ENCODE measurements at regions not wholly inside any gene's neighbourhood (a gene's known extent, or its start where the extent isn't known, plus 50 kb on each side); places are given as distances from the start of the nearest gene placed in this dataset.
"Not testable (repeated sequence)": the region's sequence is repeated elsewhere in the genome, so short reads cannot be mapped to it uniquely, and the experiment has no call there.

GRCh38 chr21:29430576-29430975 is 131.9 kb downstream of the BACH1 start:
- H3K4me3 ChIP-seq (ENCODE audit: low read length): no peak overlapping the region
- TF ChIP-seq, protein P1, sequence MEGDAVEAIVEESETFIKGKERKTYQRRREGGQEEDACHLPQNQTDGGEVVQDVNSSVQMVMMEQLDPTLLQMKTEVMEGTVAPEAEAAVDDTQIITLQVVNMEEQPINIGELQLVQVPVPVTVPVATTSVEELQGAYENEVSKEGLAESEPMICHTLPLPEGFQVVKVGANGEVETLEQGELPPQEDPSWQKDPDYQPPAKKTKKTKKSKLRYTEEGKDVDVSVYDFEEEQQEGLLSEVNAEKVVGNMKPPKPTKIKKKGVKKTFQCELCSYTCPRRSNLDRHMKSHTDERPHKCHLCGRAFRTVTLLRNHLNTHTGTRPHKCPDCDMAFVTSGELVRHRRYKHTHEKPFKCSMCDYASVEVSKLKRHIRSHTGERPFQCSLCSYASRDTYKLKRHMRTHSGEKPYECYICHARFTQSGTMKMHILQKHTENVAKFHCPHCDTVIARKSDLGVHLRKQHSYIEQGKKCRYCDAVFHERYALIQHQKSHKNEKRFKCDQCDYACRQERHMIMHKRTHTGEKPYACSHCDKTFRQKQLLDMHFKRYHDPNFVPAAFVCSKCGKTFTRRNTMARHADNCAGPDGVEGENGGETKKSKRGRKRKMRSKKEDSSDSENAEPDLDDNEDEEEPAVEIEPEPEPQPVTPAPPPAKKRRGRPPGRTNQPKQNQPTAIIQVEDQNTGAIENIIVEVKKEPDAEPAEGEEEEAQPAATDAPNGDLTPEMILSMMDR (conservative IDR thresholded peaks at IDR 0.05; ENCODE audit: low read depth, low read length): no peak
- no peak for DNase-seq (ENCODE audit: low read depth)

- no peak for DNase-seq (ENCODE audit: low read depth)
- TF ChIP-seq, protein P1 (conservative IDR thresholded peaks at IDR 0.05; ENCODE audit: low read depth, low read length): no peak
- no peak overlapping the region for H3K4me3 ChIP-seq (ENCODE audit: low read length)
Observed at GRCh38 chr21:29431178-29431577, 132.5 kb downstream of the BACH1 start.

GRCh38 chr21:29431680-29432079 is 133.0 kb downstream of the BACH1 start:
- TF ChIP-seq, protein P1 (conservative IDR thresholded peaks at IDR 0.05; ENCODE audit: low read depth, low read length): no peak
- no peak for DNase-seq (ENCODE audit: low read depth)
- no peak overlapping the region for H3K4me3 ChIP-seq (ENCODE audit: low read length)

GRCh38 chr21:29433366-29434059 is 134.8 kb downstream of the BACH1 start:
- TF ChIP-seq, protein P1 (conservative IDR thresholded peaks at IDR 0.05; ENCODE audit: low read depth, low read length): no peak
- peak overlapping the region; percentile 16 for H3K4me3 ChIP-seq (ENCODE audit: low read length)
- peak; percentile 87 for DNase-seq (ENCODE audit: low read depth)

DNA sequence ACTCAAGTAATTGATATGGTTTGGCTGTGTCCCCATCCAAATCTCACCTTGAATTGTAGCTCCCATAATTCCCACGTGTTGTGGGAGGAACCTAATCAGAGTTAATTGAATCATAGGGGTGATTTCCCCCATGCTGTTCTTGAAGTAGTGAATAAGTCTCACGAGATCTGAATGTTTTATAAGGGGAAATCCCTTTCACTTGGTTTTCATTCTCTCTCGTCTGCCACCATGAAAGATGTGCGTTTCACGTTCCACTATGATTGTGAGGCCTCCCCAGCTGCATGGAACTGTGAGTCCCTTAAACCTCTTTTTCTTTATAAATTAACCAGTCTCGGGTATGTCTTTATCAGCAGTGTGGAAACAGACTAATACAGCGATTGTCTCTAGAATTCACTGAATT is 135.4 kb downstream of the BACH1 start:
- TF ChIP-seq, protein P1 (conservative IDR thresholded peaks at IDR 0.05; ENCODE audit: low read depth, low read length): no peak
- H3K4me3 ChIP-seq (ENCODE audit: low read length): peak overlapping the region; percentile 16
- peak; percentile 26 for DNase-seq (ENCODE audit: low read depth)

DNA sequence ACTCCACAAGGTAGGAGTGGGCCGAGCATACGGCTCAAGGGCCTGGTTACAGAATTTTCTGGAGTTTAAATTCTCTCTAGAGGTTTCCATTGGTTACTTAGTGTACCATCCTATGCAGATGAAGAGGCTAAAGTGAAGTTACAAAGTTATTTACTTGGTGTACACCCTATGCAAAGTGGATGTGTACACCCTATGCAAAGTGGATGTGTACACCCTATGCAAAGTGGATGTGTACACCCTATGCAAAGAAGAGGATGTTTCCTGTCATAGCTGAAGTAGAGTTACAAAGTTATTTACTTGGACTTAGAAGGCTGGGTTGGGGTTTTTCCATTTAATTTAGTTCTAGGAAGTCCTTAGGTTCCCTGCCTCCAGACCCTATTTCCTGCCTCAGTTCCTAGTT is 136.3 kb downstream of the BACH1 start:
- not testable (repeated sequence) for H3K4me3 ChIP-seq (ENCODE audit: low read length); DNase-seq (ENCODE audit: low read depth)

DNA sequence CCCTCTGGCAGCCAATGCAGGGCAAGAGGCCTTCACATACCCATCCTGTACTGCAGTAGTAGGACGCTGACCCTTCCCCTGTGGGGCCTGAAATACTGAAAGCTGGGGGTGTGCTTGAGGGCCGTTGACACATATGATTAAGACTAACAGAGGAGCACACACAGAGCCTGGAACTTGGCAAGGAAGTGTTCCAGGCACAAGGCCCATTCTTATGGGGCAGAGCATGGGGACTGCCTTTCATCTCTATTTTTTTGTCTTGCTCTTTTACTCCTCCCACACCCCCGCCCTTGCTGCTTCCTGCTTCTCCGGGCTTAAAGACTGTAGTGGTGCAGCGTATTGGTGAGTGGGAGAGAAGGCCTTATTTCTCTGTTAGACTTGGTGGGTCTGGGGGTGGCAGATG is 137.4 kb downstream of the BACH1 start:
- DNase-seq (ENCODE audit: low read depth): no peak

More for the DNA sequence above, 137.4 kb downstream of the BACH1 start:
- TF ChIP-seq, protein P1 (conservative IDR thresholded peaks at IDR 0.05; ENCODE audit: low read depth, low read length): no peak
- no peak overlapping the region for H3K4me3 ChIP-seq (ENCODE audit: low read length)
